ENCODE measurements at regions not wholly inside any gene's neighbourhood (a gene's known extent, or its start where the extent isn't known, plus 50 kb on each side); places are given as distances from the start of the nearest gene placed in this dataset.

DNA sequence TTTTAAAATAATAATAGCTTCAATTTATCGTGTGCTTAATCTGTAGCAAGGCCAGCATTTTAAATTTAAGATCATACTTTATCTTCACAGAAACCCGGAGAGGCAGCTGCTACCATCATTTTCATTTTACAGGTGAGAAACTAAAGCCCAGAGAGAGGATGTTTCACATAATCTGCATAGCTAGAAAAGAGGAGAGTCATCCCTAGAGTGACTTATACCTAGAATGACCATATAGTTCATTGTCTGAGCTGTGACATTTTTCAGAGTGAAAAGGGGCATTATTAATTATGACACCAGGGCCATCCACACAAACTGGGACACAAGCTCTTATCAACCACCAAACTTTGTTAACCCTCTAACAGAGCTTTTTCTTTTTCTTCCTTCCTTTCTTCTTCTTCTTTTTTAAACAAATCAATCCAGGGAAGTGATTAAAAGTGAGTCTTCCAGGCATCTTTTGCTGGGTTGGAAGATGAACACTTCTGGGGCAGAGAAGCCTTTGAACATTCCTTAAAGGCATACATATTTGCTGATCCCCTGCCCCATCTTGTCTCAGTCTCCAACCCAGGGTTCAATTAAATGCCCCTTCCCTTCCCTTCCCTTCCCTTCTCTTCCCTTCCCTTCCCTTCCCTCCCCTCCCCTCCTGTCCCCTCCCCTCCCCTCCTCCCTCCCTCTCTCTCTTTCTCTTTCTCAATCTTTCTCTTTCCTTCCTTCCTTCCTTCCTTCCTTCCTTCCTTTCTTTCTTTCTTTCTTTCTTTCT, 272.5 kb upstream of the JAG1 start:
- ChIA-PET POLR2A (no interaction called here), CTCF (no interaction called here)

DNA sequence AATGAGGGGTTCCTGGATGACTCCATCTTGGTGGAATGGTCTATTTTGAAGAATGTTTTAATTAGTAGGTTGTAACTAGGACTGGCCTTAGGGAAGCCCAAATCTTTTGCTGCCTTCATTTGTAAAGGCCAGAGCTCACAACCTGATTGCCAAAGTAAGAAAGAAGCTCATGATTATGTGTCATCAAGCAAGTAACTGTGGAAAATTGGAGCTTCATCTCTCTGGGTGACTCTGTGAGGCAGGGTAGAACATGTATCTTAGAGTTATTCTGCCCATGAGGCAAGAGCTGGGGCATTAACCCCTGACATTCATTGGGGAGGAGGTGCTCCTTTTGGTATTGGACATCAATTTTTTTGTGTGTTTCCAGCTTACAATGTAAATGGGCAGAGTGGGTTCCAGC, 273.9 kb upstream of the JAG1 start:
- ChIA-PET CTCF (no interaction called here), POLR2A (no interaction called here)

DNA sequence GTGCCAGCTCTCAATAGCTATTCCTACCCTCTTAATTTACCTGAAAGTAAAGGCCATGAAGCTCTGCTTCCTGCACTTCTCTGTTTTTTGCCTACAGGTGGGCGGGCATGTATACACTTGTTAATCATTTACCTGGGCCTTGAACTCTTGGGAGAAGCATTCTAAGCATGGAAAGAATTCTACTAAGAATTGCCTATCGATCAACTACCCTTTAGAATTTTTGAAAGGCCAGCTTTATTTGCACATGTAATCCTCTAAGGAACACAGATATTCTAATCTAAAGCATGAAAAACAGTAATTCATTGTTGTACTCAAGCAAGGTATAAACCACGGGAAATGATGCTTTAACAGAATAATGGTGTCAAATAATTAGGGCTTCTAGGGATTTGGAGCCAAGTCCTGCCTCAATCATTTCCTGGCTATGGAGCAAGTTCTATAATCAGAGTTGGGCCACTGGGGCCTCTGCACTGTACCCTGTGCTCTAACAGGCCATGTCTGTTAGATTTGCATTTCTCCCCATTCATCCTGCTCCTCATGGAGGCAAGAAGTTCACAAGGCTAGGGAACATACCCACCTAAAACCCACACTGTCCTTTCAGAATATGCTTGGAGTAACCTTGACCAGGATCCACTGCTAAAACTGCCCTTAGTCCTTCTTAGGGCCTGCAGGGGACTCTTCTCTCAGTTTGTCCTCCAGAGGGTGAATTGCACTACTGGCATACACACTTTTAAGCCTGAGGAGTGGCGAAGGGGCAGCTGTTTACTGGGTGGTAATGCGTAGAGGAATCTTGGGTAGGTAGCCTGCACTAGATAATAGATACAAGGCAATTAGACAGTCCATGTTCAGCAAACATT, 276.4 kb upstream of the JAG1 start:
- CTCF ChIA-PET, result no interaction called here
- POLR2A ChIA-PET, result no interaction called here

DNA sequence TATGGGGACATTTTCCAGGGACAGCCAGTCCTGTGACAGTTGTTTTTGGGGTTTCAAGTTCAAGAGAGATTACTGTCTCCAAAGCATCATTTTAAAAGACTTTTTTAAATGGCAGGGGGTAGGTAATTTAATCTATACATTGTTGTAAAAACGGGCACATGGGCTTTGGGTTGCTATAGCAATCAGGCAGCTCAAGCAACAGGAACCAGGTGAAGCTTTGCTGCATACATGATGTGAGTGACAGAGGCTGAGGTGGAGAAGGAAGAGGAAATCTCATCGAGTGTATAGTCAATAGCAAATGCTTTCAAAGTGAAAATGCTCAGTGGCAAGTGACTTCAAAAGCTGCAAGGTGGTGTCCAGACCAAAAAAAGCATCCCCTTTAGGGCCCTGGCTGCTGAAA, 277.4 kb upstream of the JAG1 start:
- ChIA-PET CTCF (no interaction called here), POLR2A (no interaction called here)

DNA sequence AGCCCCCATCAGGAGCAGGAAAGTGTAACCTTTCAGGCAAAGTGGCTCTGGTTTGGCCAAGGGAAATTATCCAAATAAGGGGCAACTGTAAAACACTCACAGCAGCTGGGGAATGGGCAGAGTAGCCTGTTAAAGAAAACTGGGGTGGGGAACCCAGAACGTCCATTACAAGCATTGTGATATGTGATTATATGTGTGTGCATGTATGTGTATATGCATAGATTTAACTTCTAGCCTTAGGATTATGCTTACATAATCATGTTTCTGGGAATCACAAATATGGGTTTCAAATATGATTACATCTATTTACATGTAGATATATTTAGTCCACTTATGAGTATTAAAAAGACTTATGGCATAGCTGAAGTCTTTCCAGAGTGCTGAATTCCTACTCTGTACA, 278.1 kb upstream of the JAG1 start:
- ChIA-PET POLR2A (no interaction called here), CTCF (no interaction called here)

DNA sequence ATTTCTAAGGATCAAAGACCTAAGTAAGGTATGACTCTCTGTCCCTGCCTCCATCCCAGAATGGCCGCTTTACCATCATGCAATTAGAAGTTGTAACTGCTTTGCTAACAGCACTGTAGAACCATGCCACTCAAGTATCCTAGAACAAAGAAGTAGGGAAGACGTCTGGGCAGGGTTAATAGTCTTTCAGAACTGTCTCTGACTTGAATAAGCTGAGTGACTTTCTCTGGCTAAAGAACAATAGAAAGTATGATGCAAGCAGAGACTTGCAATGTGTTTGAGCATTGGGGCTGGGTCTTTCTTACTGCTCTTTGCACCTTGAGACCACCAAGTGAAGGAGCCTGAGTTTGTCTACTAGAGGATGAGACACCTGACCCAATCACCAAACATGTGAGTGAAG, 279.6 kb upstream of the JAG1 start:
- ChIA-PET POLR2A (no interaction called here), CTCF (no interaction called here)

DNA sequence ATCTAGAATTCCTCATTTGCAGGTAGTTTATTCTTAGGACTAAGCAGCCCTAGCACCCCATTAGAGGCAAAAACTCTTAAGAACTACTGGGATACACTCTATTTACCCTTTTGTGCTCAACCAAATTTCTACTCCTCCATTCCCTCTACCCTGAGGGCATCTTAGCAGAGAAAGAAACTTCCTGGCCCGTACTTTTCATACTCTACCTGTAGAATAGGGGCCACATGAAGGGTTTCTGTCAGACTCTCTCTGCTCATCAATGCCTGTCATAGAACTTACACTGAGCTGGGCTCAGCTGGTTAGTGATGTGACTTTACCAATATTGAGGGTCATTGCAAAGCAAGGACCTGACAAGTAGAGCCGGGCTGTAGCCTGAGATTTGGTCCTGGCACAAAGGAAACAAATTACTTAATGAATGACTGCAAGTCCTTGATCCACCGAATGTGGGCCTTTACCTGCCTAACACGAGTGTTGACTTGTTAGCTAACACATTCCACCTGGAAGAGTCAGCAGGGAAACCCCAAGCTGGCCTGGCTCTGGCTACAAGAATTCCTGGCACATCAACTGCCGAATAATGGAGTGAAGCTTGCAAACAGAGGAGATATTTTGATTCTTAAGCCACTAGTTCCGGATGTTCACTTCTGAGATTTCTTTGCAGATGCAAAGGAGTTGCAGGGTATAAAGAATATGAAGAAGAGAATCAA, 280.5 kb upstream of the JAG1 start:
- ChIA-PET POLR2A (no interaction called here), CTCF (no interaction called here)

DNA sequence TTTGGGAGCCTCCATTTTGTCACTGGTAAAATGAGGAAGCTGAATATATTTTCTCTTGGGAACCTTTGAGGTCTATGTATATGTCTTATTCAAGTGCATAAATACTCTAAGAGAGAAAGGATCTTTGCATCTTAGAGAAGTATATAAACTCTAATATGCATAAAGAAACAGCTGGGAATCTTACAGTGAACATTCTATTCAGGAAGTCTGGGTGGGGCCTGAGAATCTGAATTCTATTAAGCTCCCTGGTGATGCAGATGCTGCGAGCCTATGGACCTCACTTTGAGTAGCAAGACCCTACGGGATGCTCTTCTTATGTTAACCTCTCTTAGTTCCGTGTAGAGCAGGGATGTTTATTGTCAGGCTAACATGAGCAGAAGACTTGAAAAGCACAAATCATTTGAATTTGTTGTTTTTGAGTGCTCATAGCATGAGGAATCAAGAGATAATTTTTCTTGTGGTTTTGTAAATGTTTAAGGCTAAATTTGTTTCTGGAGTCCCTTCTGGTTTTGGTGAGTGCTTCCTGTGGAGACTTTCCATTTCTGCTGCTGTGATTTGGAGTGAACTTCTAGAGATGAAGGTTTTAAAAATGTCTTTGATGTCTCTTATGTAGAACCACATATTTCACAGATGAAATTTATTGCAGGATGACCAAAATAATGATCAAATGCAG, 281.2 kb upstream of the JAG1 start:
- CTCF ChIA-PET, result no interaction called here

DNA sequence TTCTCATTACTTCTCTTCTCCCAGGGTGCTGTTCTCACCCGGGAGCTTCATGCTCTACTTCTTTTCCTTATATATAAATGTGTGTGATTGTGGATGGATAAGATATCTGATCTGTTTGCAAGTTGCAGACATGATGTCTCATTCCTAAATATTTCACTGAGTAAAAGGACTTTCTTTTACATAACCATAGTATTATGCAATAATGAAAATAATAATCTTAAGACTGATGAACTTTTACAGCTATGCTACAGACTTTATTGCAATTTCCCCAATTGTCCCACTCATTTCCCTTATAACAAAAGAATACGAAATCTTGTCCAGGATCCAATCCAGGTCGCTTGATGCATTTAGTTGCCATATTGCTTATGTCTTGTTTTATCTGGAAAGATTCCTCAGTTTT, 284.5 kb upstream of the JAG1 start:
- POLR2A ChIA-PET, result no interaction called here
- CTCF ChIA-PET, result no interaction called here

More for the DNA sequence above, 281.2 kb upstream of the JAG1 start:
- POLR2A ChIA-PET, result no interaction called here

DNA sequence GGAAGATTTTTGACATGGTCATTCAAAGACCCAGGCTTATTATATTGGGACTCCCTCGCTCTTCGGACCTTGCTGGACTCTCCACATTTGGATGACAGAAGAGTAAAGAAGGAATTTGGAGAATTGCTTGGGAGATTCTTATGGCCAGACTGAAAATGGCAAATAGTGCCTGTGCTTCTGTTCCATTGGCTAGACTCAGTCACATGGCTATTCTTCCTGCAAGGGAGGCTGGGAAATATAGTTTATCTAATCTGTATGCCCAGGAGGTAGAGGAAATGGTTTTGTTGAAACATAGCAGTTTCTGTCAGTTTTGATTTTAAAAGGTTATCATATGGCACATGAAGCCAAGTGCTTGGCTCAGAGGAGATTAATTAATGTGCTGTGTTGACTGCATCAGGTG, 286.6 kb upstream of the JAG1 start:
- ChIA-PET POLR2A (no interaction called here), CTCF (interaction anchor here (0.6 kb wide), 1 partner anchor 19 kb away, joined by 3 read pairs; no protein-coding TSS in a partner anchor)

DNA sequence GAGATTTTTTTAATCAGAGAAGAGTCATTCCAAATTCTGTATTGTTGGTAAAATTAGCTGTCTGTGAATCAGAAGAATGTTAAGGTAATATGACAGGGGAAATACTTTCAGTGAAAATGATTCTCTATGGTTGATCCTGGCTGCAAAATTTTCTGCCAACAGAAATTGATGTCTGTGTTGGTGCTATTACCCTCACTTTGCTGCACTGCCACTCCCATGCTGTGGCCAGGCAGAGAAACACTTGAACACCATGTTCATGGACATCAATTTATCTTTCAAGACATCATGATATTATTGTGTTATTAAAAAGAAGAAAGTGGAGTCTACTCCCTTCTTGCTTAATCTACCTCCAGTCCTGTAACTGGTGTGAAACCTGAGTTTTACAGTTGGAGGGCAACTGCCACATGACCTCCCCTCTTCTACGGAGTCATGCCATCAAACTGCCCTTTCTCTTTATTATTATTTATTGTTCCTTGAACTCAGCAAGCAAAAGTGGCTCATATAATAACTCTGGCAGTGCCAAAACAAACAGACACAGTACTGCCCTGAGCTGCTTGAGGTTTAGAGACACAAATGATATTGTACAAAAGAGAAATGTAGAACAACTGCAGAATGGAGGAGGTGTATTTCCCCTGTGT, 288.0 kb upstream of the JAG1 start:
- CTCF ChIA-PET, result no interaction called here

DNA sequence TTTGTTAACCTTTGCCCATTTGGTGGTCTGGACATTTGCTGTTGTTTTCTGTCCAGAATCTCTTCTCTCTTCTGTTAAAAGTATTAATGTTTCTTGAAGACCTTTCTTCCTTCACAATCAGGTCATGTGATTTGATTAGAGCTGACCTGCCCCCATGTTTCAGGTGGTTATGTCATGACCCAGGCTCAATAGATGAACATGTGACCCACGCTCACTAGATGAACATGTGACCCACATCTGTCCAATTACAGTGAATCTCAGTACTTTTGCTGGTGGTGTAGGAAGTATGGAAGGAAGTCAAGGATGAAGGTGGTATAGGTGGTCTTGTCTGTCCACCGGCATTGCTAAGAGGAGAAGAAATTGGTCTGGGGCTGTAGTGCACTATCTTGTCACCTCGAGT, 289.1 kb upstream of the JAG1 start:
- ChIA-PET POLR2A (no interaction called here), CTCF (no interaction called here)

More for the DNA sequence above, 288.0 kb upstream of the JAG1 start:
- POLR2A ChIA-PET, result no interaction called here

DNA sequence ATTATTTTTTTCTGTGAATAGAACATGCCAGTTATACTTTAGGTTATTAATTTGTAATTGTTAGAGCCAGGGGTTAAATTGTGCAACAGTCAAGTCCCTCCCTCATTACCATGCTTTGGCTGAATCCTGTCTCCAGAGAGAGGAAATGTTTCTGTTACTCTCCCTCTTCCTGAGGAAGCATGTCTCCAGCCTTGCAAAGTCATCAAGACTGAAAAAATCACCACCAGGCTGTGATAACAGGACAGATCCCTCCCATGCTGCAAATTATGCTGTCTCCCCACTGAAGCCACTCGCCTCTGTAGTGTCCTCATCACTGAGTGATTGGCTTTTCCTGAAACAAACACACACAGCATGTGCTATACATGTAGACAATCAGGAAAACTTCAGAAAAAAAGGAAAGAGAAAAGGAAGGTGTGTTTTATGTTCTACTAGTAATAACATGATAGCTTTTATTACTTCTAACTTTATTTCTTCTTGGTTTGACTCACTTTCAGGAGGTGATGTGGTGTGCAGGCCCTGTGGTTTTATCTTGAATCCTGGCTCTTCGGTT, 290.0 kb upstream of the JAG1 start:
- CTCF ChIA-PET, result no interaction called here
- POLR2A ChIA-PET, result no interaction called here

DNA sequence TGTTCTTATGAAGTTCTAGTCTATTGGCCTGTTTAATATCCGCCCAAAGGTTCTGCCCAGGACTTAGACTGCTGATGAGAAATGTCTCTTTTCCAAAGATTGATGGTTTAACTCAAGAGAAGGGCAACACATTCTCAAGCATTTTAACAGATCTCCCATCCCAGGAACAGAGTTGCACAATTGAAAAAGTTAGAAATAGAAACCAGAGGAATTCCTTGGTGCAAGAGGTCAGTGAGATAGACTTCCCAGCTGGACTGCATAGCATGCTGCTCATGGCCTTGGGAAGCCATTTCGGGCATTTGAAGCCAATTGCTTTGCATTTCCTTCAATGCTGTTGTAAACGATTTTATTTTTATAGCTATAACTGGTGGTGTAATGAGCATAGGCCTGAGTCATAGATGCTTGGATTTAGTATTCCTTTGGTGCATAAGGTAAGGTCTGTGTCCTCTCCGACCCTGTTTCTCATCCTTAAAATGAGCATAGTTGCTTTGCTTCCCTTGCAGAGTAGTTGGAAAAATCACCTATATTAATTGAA, 292.2 kb upstream of the JAG1 start:
- ChIA-PET POLR2A (no interaction called here), CTCF (no interaction called here)

DNA sequence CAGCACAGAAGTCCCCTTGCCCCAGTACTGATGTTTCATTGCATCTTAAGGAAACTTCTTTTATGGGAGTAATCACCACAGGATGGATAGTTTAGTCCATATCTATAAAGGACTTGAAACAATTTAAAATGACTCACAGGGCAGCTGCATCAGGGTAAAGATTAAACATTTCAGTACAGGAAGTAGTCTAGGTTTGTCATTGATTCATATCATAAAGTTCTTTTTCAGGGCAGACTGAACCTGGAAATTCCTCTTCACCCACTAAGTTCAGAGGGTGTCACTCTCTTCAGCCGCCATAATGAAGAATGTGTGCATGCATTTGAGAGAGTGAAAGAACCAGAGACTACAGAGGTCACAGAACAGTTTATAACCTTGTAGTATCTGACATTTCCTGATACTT, 296.3 kb upstream of the JAG1 start:
- POLR2A ChIA-PET, result no interaction called here
- CTCF ChIA-PET, result no interaction called here

DNA sequence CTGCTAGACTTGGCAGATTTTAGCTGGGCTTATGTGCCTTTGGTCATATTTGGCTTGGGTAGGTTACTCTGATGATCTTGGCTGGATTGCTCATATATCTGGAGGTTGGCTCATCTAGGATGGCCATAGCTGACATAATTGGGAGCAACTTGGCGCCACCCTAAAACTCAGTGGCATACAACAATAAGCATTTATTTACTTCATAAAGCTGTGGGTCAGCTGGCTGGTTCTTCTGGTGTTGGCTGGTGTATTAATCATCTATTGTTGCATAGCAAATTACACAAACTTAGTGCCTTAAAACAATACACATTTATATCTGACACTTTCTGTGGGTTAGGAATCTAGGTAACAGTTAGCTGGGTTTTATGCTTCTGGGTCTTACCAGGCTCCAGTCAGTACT, 297.3 kb upstream of the JAG1 start:
- ChIA-PET CTCF (no interaction called here), POLR2A (no interaction called here)

DNA sequence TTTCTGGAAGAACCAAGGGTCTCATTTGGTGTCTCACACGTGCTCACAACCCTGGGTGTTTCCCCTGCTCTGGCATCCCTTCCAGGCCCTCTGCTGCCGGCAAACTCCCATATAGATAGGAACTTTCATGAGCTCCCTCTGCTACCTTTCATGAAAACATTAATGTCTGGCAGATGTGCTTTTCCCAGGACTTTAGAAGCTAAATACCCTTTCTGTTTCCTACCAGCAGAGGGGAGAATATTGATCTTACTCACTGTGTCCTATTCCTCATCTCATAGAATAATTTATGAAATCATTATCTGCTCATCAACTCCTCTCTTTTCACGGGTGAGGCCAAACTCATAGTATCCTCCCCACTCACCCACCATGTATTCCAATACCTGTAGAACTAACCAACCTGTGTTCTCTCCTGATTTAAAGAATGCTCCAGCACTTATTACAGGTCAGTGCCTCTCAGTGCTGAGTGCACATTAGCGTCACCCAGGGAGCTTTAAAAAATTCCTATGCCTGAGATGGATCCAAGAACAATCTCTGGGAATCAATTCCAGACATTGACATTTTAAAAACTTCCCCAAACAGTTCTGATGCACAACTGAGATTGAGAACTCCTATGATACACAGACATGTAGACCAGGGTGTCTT, 298.5 kb upstream of the JAG1 start:
- ChIA-PET POLR2A (no interaction called here), CTCF (no interaction called here)

DNA sequence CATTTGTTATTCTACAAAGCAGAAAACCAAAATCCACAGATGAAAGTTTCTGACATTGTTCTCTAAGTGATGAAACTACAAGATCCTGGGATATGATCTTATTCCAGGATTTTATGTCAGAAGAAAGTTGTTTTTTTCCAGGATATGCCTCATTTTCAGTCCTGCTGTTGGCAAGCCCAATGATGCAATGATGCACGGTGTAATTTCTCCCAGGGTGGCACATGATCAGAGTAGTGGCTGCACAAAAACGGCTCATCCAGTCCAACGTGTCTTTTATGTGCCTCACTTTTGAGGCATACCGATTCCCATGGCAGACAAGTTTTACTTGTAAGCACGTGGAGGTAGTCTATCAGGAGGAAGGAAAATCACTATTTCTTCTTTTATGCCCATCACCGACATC, 302.3 kb upstream of the JAG1 start:
- CTCF ChIA-PET, result no interaction called here
- POLR2A ChIA-PET, result no interaction called here

DNA sequence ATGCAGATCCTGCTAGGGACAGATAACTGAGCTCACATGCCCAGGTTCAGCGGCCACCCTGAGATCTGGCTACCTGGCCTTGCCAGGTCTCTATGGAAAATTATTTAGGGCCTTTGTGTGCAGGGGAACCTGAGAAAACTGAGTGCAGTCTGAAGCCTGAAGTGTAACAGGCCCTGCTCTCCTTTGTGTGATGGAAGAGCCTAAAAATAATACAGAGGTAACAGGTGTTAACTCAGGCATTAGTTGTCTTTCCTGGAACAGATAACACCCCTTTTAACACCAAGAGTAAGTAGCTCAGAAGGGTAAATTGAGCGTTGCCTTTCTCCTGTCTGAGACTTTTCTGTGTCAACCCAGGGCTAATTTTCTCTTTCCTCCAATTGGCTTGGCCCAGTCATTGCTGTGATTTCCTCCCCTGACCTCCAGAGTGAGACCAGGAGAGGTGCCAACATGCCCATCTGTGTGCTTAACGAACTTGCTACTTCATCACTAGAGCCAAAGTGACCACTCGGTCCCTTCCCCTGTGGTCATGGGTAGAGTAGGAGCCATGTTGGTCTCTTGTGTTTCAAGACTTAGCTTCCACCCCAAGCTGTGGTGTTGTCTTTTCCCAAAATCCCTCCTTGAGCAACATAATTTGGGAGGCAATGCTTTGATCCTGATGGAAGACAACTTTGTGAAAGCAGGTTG, 304.4 kb upstream of the JAG1 start:
- ChIA-PET POLR2A (no interaction called here), CTCF (no interaction called here)

Data from activated CD8-positive, alpha-beta memory T cell treated with anti-CD3 and anti-CD28 coated beads for 36 hours (primary cell).